Stimulated activated naive CD8-positive, alpha-beta T cell treated with anti-CD3 and anti-CD28 coated beads, Interleukin-15, amount 100 ng/mL, for 72 hours (primary cell): ENCODE measurements at regions not wholly inside any gene's neighbourhood (a gene's known extent, or its start where the extent isn't known, plus 50 kb on each side); places are given as distances from the start of the nearest gene placed in this dataset.
"Not testable (repeated sequence)": the region's sequence is repeated elsewhere in the genome, so short reads cannot be mapped to it uniquely, and the experiment has no call there.

Experiments
- ATAC-seq: fragments of 150-1000 bp; cut with Tn5 transposase; 2 replicates; pipeline ENCODE4 v1.10.0; 2021; ENCODE audit warnings: mild to moderate bottlenecking, moderate library complexity
- DNase-seq, 2 donors: peaks; one replicate each; pipeline ENCODE4 v3.0.0; 2021 to 2022
- H3K27ac Mint-ChIP-seq, 2 donors: one replicate each; pipeline ENCODE4 v1.8.0; 2022; ENCODE audit warnings: mild to moderate bottlenecking in 2 of 2, mixed read lengths in 2 of 2, moderate library complexity in 2 of 2
- H3K27me3 Mint-ChIP-seq: one replicate; pipeline ENCODE4 v1.8.0; 2022; ENCODE audit warnings: mixed read lengths
- H3K4me1 Mint-ChIP-seq: one replicate; pipeline ENCODE4 v1.8.0; 2022; ENCODE audit warnings: mild to moderate bottlenecking, mixed read lengths
- H3K4me3 Mint-ChIP-seq, 2 donors: one replicate each; pipeline ENCODE4 v1.8.0; 2022; ENCODE audit warnings: mild to moderate bottlenecking in 2 of 2, mixed read lengths in 2 of 2, moderate library complexity in 1 of 2
- H3K9me3 Mint-ChIP-seq, 2 donors: one replicate each; pipeline ENCODE4 v1.8.0; 2022; ENCODE audit warnings: mixed read lengths in 2 of 2

DNA sequence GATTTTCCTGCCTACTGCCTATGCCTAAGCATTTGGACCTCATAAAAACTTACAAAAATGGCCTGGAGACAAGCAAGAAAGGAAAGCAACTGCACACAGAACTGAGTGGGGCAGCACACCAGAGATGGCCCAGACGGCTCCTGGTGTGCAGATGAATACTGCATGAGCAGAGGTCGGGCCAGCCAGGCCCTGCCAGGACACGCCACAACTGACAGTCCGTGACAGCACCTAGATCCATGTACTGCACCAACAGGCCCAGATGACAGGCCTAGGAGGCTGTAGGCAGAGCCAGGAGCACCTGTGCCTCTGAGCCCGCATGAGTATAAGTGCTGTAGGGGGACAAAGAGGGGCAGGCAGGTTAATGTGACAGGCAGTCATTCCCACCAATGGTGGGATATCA is 160.2 kb downstream of the IGLL1 start:
- Mint-ChIP-seq H3K4me1 (no peaks in the 10 kb centered on the region), H3K27ac (peak overlapping the region in 1 of 2 donors; percentile 29), H3K4me3 (no peak overlapping the region), H3K27me3 (peaks cover 9% of the 10 kb centered on the region), H3K9me3 (no peaks in the 10 kb centered on the region)
- no peak for DNase-seq
- ATAC-seq, result no peak

DNA sequence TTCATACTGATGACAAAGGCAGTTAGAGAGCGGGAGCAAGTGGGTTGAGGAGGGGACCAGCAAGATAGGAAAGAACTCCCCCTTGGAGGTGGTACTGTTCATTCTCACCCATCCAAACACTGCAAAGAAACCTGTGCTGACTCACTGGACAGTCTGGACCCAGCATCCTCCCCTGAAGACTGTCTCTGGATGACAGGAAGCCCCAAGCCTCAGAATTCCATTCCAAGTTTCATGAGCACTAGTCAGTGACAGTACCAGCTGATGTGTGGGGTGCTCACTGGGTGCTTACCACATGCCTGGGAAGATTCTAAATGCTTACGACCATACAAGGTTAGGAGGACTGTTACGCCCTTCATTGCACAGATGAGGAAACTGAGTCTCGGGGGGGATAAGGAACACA is 160.9 kb downstream of the IGLL1 start:
- ATAC-seq (no peak), DNase-seq (no peak)
- H3K4me3 Mint-ChIP-seq, result no peak overlapping the region
- no peaks in the 10 kb centered on the region for H3K9me3 Mint-ChIP-seq
- H3K4me1 Mint-ChIP-seq, result no peaks in the 10 kb centered on the region
- peaks cover 9% of the 10 kb centered on the region for H3K27me3 Mint-ChIP-seq
- no peak overlapping the region for H3K27ac Mint-ChIP-seq

DNA sequence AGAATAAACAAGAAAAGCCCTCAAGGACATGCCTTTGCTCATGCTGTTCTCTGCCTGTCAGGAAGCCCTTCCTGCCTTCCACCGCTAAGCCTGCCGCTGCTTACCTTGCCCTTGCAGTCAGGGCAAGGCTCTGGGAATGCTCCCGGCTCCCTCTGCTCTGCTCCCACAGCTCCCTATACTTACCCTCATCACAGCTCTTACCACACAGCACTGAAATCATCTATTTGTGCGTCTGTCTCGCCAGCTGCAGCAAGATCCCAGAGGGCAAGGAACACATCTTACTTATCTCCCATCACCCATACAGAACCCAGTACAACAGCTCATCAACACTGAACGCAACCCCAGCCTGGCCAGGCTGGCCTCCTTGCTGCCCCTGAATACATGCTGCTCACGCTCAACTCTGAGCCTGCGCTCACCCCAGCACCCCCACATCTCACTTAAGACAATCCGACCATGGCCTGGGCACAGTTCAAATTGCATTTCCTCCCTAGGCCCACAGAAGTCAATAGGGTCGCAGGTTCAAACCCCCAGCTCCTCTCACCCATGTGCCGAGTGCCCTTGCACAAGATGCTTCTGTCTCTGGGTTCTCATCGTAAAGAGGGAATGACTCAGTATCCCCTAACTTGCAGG is 161.8 kb downstream of the IGLL1 start:
- Mint-ChIP-seq H3K27ac (no peak overlapping the region), H3K9me3 (no peaks in the 10 kb centered on the region), H3K4me1 (no peaks in the 10 kb centered on the region), H3K4me3 (no peak overlapping the region), H3K27me3 (peaks cover 9% of the 10 kb centered on the region)
- DNase-seq (no peak), ATAC-seq (no peak)

DNA sequence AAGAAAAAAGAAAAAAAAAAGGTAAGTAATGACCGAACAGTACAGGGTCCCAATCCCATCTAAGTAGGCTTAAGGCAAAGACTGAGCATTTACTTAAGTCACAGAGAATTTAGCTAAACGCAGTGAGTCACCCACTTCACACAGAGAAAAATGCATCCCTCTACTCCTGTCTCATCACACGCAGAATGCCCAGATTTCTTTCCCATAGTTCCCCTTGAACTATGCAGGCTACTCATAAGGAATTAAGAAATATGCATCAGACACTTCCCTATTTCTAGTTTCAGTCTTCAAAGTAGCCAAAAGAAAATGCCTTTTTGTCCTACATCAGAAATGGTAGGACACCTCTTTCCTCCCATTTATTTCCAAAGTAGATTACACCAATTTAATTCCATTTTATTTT is 162.8 kb downstream of the IGLL1 start:
- not testable (repeated sequence) for H3K27me3 Mint-ChIP-seq, DNase-seq, H3K4me1 Mint-ChIP-seq, H3K9me3 Mint-ChIP-seq, H3K27ac Mint-ChIP-seq, ATAC-seq, H3K4me3 Mint-ChIP-seq

DNA sequence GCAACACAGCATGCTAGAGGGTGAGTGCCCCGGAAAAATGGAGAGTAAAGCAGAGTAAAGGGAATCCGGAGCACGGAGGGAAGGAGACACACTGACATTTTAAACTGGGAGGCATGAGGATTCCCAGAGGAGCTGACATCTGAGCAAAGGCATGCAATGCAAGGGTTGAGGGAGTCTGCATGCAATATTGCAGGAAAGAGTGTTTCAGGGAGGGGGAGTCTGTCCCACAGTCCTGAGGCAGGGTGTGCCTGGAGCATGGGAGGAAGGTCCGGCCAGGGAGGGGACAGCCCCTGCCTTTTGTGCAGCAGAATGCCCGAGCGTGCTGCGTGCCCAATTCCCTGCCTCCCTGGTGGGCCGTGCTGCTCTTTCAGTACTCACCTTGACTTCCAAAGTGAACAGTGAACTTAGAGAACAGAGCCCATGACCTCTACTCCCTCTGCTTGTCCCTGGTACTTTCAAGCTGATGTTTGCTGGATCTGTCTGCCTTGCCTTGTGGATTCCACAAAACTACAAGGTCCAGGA is 163.9 kb downstream of the IGLL1 start:
- H3K9me3 Mint-ChIP-seq, ATAC-seq: not testable (repeated sequence)

DNA sequence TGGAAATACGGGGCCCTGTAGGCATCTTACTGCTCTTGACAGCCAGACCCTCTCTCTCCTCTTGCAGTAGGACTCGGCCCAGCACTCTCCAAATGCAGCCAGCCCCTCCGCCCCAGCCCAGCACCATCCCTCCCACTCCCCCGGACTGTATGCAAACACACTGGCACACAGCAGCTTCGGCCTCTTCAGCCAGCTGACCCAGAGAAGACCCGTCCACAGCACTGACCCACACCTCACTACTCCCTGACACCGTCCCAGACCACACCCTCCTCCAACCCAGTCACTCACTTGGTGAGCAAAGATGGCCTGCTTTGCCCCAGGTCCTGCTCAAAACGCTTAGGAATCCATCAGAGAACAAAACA is 164.6 kb downstream of the IGLL1 start:
- ATAC-seq (no peak), DNase-seq (no peak)
- Mint-ChIP-seq H3K4me1 (peaks cover 5% of the 10 kb centered on the region), H3K27ac (no peak overlapping the region), H3K9me3 (no peaks in the 10 kb centered on the region), H3K27me3 (peaks cover 9% of the 10 kb centered on the region), H3K4me3 (no peak overlapping the region)

More for the DNA sequence above, 163.9 kb downstream of the IGLL1 start:
- H3K27me3 Mint-ChIP-seq, DNase-seq, H3K4me1 Mint-ChIP-seq, H3K4me3 Mint-ChIP-seq, H3K27ac Mint-ChIP-seq: not testable (repeated sequence)

DNA sequence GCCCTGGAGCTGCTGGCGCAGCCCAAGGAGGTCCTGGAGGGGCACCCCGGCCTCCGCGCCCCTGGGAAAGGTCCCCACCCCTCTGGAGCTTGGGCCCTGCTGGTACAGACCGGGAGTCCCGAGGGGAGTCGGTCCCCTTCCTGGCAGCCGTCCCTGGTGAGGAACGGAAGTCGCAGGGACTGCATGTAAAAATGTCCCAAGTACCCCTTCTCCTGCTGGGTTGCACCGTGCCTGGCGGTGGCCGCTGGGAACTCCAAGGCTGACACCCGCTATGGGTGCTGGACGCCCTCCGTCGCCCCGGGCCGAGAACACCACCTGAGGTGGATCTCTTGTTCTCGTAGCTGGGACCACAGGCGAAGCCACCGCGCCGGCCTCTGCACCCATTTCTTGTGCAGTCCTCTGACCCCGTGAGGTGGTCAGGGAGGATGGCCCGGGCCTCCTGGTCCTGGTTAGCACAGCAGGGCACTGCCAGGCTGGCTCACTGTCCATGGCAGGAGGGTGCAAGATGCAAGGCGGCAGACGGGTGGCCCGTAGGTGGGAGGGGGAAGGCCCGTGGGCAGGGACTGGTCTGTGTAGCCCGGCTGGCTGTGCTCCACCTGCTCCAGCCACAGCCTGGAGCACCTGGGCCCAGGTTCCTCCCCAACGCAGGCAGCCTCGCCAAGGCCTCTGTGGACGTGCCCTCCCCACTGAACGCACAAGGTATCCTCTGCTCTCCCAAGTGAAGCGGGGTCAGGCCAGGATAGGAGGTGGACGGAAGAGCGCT is 165.2 kb downstream of the IGLL1 start:
- H3K4me3 Mint-ChIP-seq, result no peak overlapping the region
- ATAC-seq (no peak), DNase-seq (no peak)
- no peaks in the 10 kb centered on the region for H3K9me3 Mint-ChIP-seq
- no peak overlapping the region for H3K27ac Mint-ChIP-seq
- peaks cover 5% of the 10 kb centered on the region for H3K4me1 Mint-ChIP-seq
- H3K27me3 Mint-ChIP-seq, result peaks cover 9% of the 10 kb centered on the region

DNA sequence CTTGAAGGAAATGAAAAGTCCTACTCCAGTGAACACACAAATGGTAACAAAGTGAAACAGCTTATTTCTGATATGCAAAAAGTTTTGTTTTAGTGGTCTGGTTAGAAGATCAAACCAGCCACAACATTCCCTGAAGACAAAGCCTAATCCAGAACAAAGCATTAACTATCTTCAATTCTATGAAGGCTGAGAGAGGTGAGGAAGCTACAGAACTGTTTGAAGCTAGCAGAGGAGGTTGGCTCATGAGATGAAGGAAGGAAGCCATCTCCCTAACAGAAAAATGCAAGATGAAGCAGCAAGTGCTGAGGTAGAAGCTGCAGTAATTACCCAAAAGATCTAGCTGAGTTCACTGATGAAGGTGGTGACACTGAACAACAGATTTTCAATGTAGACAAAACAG is 168.4 kb downstream of the IGLL1 start:
- Mint-ChIP-seq H3K27me3 (no peaks in the 10 kb centered on the region), H3K27ac (peak overlapping the region; percentile 12 to 75), H3K9me3 (no peaks in the 10 kb centered on the region), H3K4me1 (peaks cover 5% of the 10 kb centered on the region), H3K4me3 (no peak overlapping the region)
- DNase-seq (no peak), ATAC-seq (no peak)

DNA sequence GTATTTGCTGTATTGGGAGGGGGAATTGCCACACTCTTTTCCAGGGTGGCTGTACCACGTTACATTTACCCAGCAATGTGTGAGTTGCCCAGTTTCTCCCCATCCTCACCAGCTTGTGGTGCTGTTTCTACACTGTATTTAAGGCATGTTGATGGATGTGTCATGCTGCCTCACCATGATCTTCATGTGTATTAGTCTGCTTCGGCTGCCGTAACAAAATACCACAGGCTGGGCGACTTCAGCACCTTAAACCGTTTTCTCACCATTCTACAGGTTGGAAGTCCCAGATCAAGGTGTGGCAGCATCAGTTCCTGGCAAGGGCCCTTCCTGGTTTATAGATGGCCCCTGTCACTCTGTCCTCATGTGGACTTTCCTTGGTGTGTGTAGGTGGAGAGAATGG is 169.7 kb downstream of the IGLL1 start:
- H3K9me3 Mint-ChIP-seq, result no peaks in the 10 kb centered on the region
- DNase-seq, result no peak
- no peak for ATAC-seq
- no peak overlapping the region for H3K27ac Mint-ChIP-seq
- H3K4me1 Mint-ChIP-seq, result peaks cover 5% of the 10 kb centered on the region
- H3K27me3 Mint-ChIP-seq, result no peaks in the 10 kb centered on the region
- no peak overlapping the region for H3K4me3 Mint-ChIP-seq

DNA sequence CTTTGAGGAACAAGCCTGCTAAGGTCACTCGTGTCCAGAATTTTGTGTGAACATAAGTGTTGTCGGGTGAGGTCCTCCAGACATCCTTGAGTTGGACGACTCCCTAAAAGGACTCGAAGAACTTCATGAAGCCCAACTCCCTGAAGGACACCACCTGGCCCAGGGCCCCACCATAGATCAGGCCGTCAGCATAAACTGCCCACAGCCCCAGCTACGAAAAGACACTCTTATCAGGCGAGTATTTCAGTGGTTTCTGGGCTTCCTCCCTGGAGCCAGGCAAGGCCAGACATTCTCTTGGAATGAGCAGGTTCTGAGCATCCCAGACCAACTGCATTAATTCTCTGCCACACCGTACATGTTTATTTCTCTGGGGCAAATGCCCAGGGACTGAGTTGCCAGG is 170.1 kb downstream of the IGLL1 start:
- Mint-ChIP-seq H3K4me3 (no peak overlapping the region), H3K4me1 (peaks cover 5% of the 10 kb centered on the region), H3K27me3 (no peaks in the 10 kb centered on the region), H3K9me3 (no peaks in the 10 kb centered on the region), H3K27ac (no peak overlapping the region)
- no peak for DNase-seq
- no peak for ATAC-seq

DNA sequence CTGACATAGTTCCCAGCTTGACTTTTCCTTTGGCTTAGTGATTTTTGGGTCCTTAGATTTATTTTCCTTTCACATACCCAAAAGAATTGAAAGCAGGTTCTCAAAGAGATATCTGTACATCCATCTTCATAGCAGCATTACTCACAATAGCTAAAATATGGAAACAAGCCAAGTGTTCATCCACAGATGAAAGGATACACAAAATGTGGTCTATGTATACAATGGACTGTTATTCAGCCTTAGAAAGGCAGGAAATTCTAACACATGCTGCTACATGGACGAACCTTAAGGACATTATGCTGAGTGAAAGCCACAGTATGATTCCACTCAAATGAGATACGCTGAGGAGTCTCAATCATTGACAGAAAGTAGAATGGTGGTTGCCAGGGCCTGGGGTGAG is 171.8 kb downstream of the IGLL1 start:
- no peaks in the 10 kb centered on the region for H3K9me3 Mint-ChIP-seq
- H3K27me3 Mint-ChIP-seq, result no peaks in the 10 kb centered on the region
- no peak for ATAC-seq

DNA sequence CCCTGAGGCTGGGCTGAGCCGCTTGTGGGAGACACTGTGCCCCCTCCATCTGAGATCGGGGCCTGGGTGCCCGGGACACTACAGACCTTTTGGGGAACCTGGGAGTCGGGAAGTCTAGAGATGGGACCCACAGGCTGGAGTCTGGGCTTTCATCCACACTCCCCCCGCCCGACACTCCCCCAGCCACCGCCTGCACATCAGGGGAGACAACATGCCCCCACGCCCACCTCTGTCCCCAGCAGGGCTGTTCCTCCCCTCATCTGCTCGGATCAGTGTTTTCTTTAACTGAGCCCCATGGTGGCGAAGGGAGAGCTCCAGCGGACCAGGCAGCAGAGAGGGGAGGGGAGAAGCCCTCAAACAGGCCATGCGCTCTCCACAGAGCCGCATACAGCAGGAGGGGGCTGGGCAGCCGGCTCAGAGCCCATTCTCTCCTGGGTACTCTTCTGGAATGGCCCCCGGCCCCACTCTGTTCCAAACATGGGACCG is 174.7 kb downstream of the IGLL1 start:
- no peaks in the 10 kb centered on the region for H3K27me3 Mint-ChIP-seq
- no peaks in the 10 kb centered on the region for H3K9me3 Mint-ChIP-seq
- no peak for DNase-seq
- no peak for ATAC-seq
- no peak overlapping the region for H3K4me3 Mint-ChIP-seq
- H3K4me1 Mint-ChIP-seq, result no peaks in the 10 kb centered on the region
- H3K27ac Mint-ChIP-seq, result no peak overlapping the region

More for the DNA sequence above, 171.8 kb downstream of the IGLL1 start:
- no peak overlapping the region for H3K27ac Mint-ChIP-seq
- DNase-seq, result no peak
- peaks cover 5% of the 10 kb centered on the region for H3K4me1 Mint-ChIP-seq
- H3K4me3 Mint-ChIP-seq, result no peak overlapping the region

DNA sequence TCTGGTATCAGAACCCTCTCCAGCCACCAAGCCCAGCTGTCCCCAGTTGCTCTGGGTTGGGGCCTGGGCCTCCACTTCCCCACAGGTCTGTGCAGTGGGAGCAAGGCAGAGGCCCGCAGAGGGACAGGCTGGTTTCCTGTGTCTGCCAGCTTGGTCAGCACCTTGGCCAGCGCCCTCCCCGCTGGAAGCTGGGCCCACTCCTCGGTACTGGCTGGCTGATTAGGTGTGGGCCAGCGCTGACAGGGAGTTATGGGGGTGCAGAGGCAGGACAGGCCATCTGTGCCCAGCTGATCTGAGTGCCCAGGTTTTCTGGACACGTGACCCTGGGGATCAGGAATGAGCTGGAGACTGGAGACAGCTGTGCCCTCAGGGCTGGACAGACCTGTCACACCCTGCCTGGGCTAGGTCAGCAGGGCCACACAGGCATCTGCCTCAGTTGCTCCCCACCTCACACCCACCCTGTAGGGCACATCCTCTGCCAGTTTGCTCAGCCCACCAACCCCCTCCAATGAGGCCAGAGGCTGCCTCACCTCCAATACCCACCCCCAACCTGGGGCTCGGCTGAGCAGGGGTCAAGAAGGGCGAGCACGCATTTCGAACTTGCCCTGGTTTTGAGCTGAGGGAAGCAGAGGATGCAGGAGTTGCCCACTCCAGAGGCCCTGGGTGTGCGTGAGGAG is 175.3 kb downstream of the IGLL1 start:
- H3K4me1 Mint-ChIP-seq, result no peaks in the 10 kb centered on the region
- H3K27ac Mint-ChIP-seq, result no peak overlapping the region
- DNase-seq (no peak), ATAC-seq (no peak)
- no peaks in the 10 kb centered on the region for H3K27me3 Mint-ChIP-seq
- H3K4me3 Mint-ChIP-seq, result no peak overlapping the region
- no peaks in the 10 kb centered on the region for H3K9me3 Mint-ChIP-seq

DNA sequence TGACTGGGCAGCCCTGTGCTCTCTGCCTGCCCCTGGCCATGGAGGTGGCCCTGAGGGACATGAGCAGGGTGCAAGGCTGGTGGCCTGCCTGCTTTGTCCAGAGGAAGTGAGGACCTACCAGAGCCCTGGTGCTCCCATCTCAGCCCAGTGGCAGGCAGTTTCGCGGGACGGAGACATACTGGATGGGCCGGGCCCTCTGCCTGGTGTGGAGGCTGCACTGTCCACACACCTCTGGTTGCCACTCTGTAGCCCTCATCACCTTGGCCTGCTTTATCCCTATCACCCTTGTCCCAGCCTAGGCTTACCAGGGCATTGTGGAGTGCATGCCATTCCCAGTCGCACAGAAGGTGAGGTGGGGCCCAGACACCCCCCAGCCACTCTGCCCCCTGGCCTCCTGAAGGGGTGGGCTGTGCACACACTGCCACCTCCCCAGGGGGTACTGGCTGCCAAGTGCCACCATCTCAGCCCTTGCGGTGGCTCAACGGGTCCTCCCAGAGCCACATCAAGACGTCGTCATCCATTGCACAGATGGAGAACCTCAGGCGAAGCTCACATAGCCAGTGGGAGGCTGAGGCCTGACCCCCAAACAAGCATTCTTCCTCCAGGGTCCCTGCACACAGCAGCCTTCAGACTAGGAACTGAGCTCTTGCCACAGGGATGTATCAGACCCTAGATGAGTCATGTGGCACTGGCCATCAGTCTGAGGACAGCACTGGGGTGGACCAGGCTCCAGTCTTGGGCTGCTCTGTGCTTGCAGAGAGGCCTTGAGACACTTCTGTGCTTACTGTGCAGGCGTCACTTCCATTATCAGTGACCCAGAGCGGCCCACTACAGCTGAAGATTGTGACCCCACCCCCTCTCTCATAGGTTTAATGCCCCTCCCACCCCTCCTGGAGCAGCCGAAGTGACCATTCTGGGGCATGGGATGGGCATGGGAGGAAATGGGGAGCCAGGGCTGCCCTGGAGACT is 176.1 kb downstream of the IGLL1 start:
- DNase-seq (no peak), ATAC-seq (no peak)
- Mint-ChIP-seq H3K27ac (no peak overlapping the region), H3K9me3 (no peaks in the 10 kb centered on the region), H3K4me1 (no peaks in the 10 kb centered on the region), H3K27me3 (no peaks in the 10 kb centered on the region), H3K4me3 (no peak overlapping the region)

DNA sequence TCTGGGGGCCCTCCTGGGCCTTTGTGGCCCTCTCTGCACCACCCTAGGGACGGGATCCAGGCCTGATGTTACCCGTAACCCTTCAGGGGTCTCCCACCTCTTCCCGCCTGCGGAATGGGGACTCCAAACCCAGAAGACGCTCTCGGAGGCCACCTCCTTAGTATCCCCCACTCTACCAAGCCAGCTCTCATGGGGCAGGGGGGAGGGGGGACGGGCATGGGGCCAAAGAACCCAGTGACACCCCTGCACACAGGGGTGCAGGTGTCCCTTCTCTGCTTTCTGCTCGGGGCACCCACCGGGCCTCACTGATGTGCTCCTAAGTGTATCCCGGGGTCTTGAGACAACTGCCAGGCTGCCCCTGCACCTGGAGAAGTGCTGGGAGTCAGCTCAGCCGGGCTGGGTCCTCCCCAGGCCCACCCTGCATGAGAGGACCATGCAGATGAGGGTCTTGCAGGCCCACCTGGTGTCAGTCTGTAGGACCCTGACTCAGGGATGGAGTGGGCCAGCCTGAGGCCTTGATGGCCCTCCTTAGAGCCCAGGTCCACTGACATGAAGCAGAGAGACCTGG is 176.9 kb downstream of the IGLL1 start:
- Mint-ChIP-seq H3K27ac (no peak overlapping the region), H3K4me1 (no peaks in the 10 kb centered on the region), H3K4me3 (peak overlapping the region; percentile 6 to 49), H3K9me3 (no peaks in the 10 kb centered on the region), H3K27me3 (no peaks in the 10 kb centered on the region)
- no peak for DNase-seq
- no peak for ATAC-seq
